ENCODE measurements at regions not wholly inside any gene's neighbourhood (a gene's known extent, or its start where the extent isn't known, plus 50 kb on each side); places are given as distances from the start of the nearest gene placed in this dataset.

GRCh38 chr13:68816715-68817114, 1290.9 kb upstream of the ATXN8OS start:
- no peaks in the 10 kb centered on the region for H3K27me3 Mint-ChIP-seq (ENCODE audit: low read depth)
- no peaks in the 10 kb centered on the region for H3K9me3 Mint-ChIP-seq
- H3K36me3 Mint-ChIP-seq (ENCODE audit: low read depth) = no peaks in the 10 kb centered on the region
- H3K27ac Mint-ChIP-seq = no peak overlapping the region
- TF ChIP-seq CTCF (IDR thresholded peaks at IDR 0.05; ENCODE audit: unreplicated experiment in 3 of 3) = no peak
- no peaks in the 10 kb centered on the region for H3K4me1 Mint-ChIP-seq
- no peak overlapping the region for H3K4me3 Mint-ChIP-seq

- no peaks in the 10 kb centered on the region for H3K27me3 Mint-ChIP-seq (ENCODE audit: low read depth)
- no peak for TF ChIP-seq CTCF (IDR thresholded peaks at IDR 0.05; ENCODE audit: unreplicated experiment in 3 of 3)
These were observed 1294.3 kb upstream of the ATXN8OS start for GRCh38 chr13:68813180-68813796.

GRCh38 chr13:68810660-68811059, 1297.0 kb upstream of the ATXN8OS start:
- H3K27me3 Mint-ChIP-seq (ENCODE audit: low read depth) = no peaks in the 10 kb centered on the region
- H3K4me3 Mint-ChIP-seq = no peak overlapping the region
- TF ChIP-seq CTCF (IDR thresholded peaks at IDR 0.05; ENCODE audit: unreplicated experiment in 3 of 3) = no peak
- H3K36me3 Mint-ChIP-seq (ENCODE audit: low read depth) = no peaks in the 10 kb centered on the region
- no peaks in the 10 kb centered on the region for H3K4me1 Mint-ChIP-seq
- H3K27ac Mint-ChIP-seq = no peak overlapping the region
- no peaks in the 10 kb centered on the region for H3K9me3 Mint-ChIP-seq

More at GRCh38 chr13:68813180-68813796, 1294.3 kb upstream of the ATXN8OS start:
- no peaks in the 10 kb centered on the region for H3K36me3 Mint-ChIP-seq (ENCODE audit: low read depth)
- H3K4me1 Mint-ChIP-seq = no peaks in the 10 kb centered on the region
- no peaks in the 10 kb centered on the region for H3K9me3 Mint-ChIP-seq
- no peak overlapping the region for H3K27ac Mint-ChIP-seq
- H3K4me3 Mint-ChIP-seq = no peak overlapping the region

GRCh38 chr13:68808456-68808855, 1299.2 kb upstream of the ATXN8OS start:
- Mint-ChIP-seq H3K27me3 (ENCODE audit: low read depth) (no peaks in the 10 kb centered on the region), H3K4me3 (no peak overlapping the region), H3K9me3 (no peaks in the 10 kb centered on the region), H3K4me1 (no peaks in the 10 kb centered on the region), H3K27ac (no peak overlapping the region), H3K36me3 (ENCODE audit: low read depth) (no peaks in the 10 kb centered on the region)
- no peak for TF ChIP-seq CTCF (IDR thresholded peaks at IDR 0.05; ENCODE audit: unreplicated experiment in 3 of 3)

- no peak overlapping the region for H3K27ac Mint-ChIP-seq
- no peaks in the 10 kb centered on the region for H3K9me3 Mint-ChIP-seq
- TF ChIP-seq CTCF (IDR thresholded peaks at IDR 0.05; ENCODE audit: unreplicated experiment in 3 of 3) = no peak
- no peaks in the 10 kb centered on the region for H3K36me3 Mint-ChIP-seq (ENCODE audit: low read depth)
- no peak overlapping the region for H3K4me3 Mint-ChIP-seq
- no peaks in the 10 kb centered on the region for H3K27me3 Mint-ChIP-seq (ENCODE audit: low read depth)
- H3K4me1 Mint-ChIP-seq = no peaks in the 10 kb centered on the region
These were observed 1301.5 kb upstream of the ATXN8OS start for GRCh38 chr13:68806125-68806524.

- H3K36me3 Mint-ChIP-seq (ENCODE audit: low read depth) = no peaks in the 10 kb centered on the region
- no peak overlapping the region for H3K4me3 Mint-ChIP-seq
- H3K27ac Mint-ChIP-seq = no peak overlapping the region
- H3K9me3 Mint-ChIP-seq = peaks cover 3% of the 10 kb centered on the region
- no peak for TF ChIP-seq CTCF (IDR thresholded peaks at IDR 0.05; ENCODE audit: unreplicated experiment in 3 of 3)
- H3K4me1 Mint-ChIP-seq = no peaks in the 10 kb centered on the region
- H3K27me3 Mint-ChIP-seq (ENCODE audit: low read depth) = no peaks in the 10 kb centered on the region
These were observed 1323.4 kb upstream of the ATXN8OS start for GRCh38 chr13:68784275-68784674.

All from nephron (organoid).